ENCODE measurements at regions not wholly inside any gene's neighbourhood (a gene's known extent, or its start where the extent isn't known, plus 50 kb on each side); places are given as distances from the start of the nearest gene placed in this dataset.

- TF ChIP-seq FOS (IDR thresholded peaks at IDR 0.05; ENCODE audit: borderline replicate concordance, insufficient read depth, low read length): no peak
- no peak for TF ChIP-seq MAX (IDR thresholded peaks at IDR 0.05; ENCODE audit: insufficient read depth, insufficient read length)
- no peak for TF ChIP-seq EZH2 (IDR thresholded peaks at IDR 0.05; ENCODE audit: borderline replicate concordance, low read depth, low read length, severe bottlenecking)
- TF ChIP-seq POLR2A (IDR thresholded peaks at IDR 0.05; ENCODE audit: low read depth, low read length): no peak
- no peak for TF ChIP-seq CTCF (IDR thresholded peaks at IDR 0.05; ENCODE audit: extremely low read depth in 1 of 2, insufficient read depth in 1 of 2, low read depth in 1 of 2, low read length in 2 of 2)
- no peak for TF ChIP-seq POLR2AphosphoS5 (IDR thresholded peaks at IDR 0.05; ENCODE audit: insufficient read depth, low read depth, low read length)
- TF ChIP-seq MYC (IDR thresholded peaks at IDR 0.05; ENCODE audit: low read depth, low read length): no peak
Measured at GRCh38 chr16:13864689-13865088, 55.3 kb upstream of the ERCC4 start.

Measured in endothelial cell of umbilical vein (primary cell).